ENCODE measurements at regions not wholly inside any gene's neighbourhood (a gene's known extent, or its start where the extent isn't known, plus 50 kb on each side); places are given as distances from the start of the nearest gene placed in this dataset.

DNA sequence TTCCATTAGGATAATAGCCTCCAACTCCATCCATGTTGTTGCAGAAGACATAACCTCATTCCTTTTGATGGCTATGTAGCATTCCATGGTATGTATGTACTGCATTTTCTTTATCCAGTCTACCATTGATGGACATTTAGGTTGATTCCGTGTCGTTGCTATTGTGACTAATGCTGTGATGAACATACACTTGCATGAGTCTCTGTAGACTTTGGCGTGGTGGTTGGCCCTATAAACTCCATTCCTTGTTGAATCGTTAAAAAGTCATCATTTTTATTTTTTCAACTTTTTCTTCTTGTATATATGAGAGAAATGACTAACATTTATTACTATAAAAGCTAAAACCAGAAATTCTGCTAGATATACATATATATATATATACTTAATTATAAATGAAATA, 1491.9 kb upstream of the CDH6 start:
- H3K4me1 Mint-ChIP-seq, result no peaks in the 10 kb centered on the region
- no peak overlapping the region for H3K27ac Mint-ChIP-seq
- H3K36me3 Mint-ChIP-seq (ENCODE audit: low read depth), result no peaks in the 10 kb centered on the region
- no peak overlapping the region for H3K4me3 Mint-ChIP-seq
- H3K9me3 Mint-ChIP-seq, result no peaks in the 10 kb centered on the region
- TF ChIP-seq, protein P1, sequence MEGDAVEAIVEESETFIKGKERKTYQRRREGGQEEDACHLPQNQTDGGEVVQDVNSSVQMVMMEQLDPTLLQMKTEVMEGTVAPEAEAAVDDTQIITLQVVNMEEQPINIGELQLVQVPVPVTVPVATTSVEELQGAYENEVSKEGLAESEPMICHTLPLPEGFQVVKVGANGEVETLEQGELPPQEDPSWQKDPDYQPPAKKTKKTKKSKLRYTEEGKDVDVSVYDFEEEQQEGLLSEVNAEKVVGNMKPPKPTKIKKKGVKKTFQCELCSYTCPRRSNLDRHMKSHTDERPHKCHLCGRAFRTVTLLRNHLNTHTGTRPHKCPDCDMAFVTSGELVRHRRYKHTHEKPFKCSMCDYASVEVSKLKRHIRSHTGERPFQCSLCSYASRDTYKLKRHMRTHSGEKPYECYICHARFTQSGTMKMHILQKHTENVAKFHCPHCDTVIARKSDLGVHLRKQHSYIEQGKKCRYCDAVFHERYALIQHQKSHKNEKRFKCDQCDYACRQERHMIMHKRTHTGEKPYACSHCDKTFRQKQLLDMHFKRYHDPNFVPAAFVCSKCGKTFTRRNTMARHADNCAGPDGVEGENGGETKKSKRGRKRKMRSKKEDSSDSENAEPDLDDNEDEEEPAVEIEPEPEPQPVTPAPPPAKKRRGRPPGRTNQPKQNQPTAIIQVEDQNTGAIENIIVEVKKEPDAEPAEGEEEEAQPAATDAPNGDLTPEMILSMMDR (IDR thresholded peaks at IDR 0.05; ENCODE audit: unreplicated experiment in 3 of 3), result no peak
- H3K27me3 Mint-ChIP-seq (ENCODE audit: low read depth), result no peaks in the 10 kb centered on the region

DNA sequence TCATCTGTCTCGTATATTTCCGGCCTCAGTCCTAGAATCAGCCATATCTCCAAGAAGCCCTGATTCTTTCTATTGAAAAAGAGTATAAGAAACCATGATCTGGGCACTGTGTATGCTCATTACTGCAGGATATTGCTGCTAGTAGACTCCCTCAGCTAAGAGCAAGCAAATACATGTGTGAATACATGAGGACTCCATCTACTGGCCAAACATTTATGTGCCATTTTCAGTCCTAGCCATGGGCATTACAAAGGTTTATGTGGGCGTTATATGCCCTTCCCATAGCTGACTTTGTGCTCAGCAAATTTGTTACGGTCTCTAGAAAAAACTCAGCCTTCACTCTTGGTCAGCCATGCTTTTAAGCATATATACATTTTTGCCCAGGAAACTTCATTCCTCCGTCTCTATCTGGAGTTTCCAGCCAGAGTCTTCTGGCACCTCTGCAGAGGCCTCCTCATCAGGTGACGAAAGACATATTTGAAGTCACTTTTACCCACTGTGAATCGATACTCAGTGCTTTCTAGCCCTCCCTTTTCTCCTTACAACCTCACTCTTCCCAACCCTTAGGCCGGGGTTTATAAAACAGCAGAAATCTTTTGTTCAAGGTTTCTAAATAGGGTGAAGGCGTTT, 1495.6 kb upstream of the CDH6 start:
- no peak overlapping the region for H3K27ac Mint-ChIP-seq
- TF ChIP-seq, protein P1 (IDR thresholded peaks at IDR 0.05; ENCODE audit: unreplicated experiment in 3 of 3), result peak; percentile 17 to 46 (median 19)
- H3K9me3 Mint-ChIP-seq, result no peaks in the 10 kb centered on the region
- no peak overlapping the region for H3K4me3 Mint-ChIP-seq
- H3K36me3 Mint-ChIP-seq (ENCODE audit: low read depth), result no peaks in the 10 kb centered on the region
- H3K4me1 Mint-ChIP-seq, result no peaks in the 10 kb centered on the region
- H3K27me3 Mint-ChIP-seq (ENCODE audit: low read depth), result no peaks in the 10 kb centered on the region

DNA sequence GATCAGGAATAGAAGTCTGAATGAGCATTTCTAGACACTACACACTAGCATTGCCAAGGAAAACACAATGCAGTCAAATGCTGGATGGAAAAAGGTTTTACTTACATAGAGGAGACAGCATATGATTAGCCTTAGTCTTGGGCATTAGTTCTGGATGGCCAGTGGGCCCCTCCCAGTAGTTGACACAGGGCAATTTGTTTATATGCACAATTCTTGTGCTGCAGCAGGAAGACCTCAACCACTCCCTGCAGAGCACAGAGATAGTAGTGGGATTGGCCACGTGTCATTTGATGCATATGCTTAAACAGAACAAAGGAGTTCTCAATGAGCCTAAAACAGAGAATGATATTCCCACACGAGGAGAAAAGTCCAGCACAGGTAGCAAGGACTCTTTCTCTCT, 1496.2 kb upstream of the CDH6 start:
- H3K4me3 Mint-ChIP-seq, result no peak overlapping the region
- H3K27me3 Mint-ChIP-seq (ENCODE audit: low read depth), result no peaks in the 10 kb centered on the region
- no peaks in the 10 kb centered on the region for H3K9me3 Mint-ChIP-seq
- no peaks in the 10 kb centered on the region for H3K4me1 Mint-ChIP-seq
- H3K27ac Mint-ChIP-seq, result no peak overlapping the region
- no peaks in the 10 kb centered on the region for H3K36me3 Mint-ChIP-seq (ENCODE audit: low read depth)
- TF ChIP-seq, protein P1 (IDR thresholded peaks at IDR 0.05; ENCODE audit: unreplicated experiment in 3 of 3), result no peak

DNA sequence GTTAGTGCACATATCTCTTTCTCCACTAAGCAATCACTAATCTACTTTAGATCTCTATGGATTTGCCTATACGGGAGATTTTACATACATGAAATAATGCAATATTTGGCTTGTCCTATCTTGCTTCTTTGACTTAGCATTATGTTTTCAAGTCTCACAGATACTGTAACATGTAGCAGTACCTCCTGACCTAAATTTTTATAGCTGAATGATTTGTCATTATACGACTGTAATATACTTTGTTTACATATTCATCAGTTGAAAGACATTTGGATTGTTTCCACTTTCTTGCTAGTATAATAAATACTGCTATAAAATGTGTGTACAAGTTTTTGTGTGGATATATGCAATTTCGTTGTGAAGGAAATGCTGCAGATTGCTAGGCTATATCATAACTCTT, 1520.8 kb upstream of the CDH6 start:
- Mint-ChIP-seq H3K4me1 (no peaks in the 10 kb centered on the region), H3K9me3 (peaks cover 7% of the 10 kb centered on the region), H3K27me3 (ENCODE audit: low read depth) (no peaks in the 10 kb centered on the region), H3K27ac (no peak overlapping the region), H3K36me3 (ENCODE audit: low read depth) (no peaks in the 10 kb centered on the region), H3K4me3 (no peak overlapping the region)
- TF ChIP-seq, protein P1 (IDR thresholded peaks at IDR 0.05; ENCODE audit: unreplicated experiment in 3 of 3), result no peak

DNA sequence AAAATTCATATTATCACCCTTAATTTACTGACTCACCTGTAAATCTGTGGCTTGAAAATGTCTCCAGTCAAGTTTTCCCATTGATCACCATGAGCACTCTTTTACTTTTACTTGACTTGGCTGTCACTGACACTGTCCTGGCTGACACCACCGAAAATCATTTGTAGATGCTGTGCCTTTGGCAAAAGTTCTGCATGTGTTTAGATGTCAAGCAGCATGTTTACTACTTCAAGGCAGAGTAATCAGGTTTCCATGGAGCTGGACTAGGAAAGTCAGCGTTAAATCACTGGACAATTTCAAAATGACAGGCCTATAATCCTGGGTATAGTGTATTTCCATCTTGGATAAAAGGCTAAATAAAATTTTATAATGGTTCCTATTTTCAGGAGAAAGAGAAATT, 1530.6 kb upstream of the CDH6 start:
- H3K9me3 Mint-ChIP-seq, result peaks cover 3% of the 10 kb centered on the region
- no peak overlapping the region for H3K4me3 Mint-ChIP-seq
- no peaks in the 10 kb centered on the region for H3K36me3 Mint-ChIP-seq (ENCODE audit: low read depth)
- H3K27me3 Mint-ChIP-seq (ENCODE audit: low read depth), result no peaks in the 10 kb centered on the region
- no peaks in the 10 kb centered on the region for H3K4me1 Mint-ChIP-seq
- TF ChIP-seq, protein P1 (IDR thresholded peaks at IDR 0.05; ENCODE audit: unreplicated experiment in 3 of 3), result no peak
- H3K27ac Mint-ChIP-seq, result no peak overlapping the region

DNA sequence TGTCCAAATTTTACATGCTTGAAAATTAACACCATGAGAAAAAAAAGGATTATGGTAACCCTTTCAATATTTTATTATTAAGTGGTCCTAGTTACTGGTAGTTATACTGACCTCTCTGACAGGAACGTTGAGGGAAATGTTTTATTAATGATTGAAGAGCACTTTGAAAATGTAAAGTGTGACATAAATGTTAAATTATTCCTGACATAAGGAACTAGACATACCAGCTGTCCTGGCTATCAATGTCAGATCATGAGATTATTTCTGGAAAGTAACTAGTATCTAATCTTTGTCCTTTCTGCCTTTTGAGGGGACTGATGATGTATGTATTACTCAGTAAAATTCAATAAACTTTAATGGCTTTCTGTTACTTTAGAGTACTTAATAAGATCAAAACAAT, 1538.5 kb upstream of the CDH6 start:
- no peaks in the 10 kb centered on the region for H3K36me3 Mint-ChIP-seq (ENCODE audit: low read depth)
- peaks cover 3% of the 10 kb centered on the region for H3K27me3 Mint-ChIP-seq (ENCODE audit: low read depth)
- peaks cover 3% of the 10 kb centered on the region for H3K9me3 Mint-ChIP-seq
- H3K4me3 Mint-ChIP-seq, result no peak overlapping the region
- TF ChIP-seq, protein P1 (IDR thresholded peaks at IDR 0.05; ENCODE audit: unreplicated experiment in 3 of 3), result no peak
- peaks cover 7% of the 10 kb centered on the region for H3K4me1 Mint-ChIP-seq
- H3K27ac Mint-ChIP-seq, result no peak overlapping the region

Data from nephron (organoid).